ENCODE measurements at regions not wholly inside any gene's neighbourhood (a gene's known extent, or its start where the extent isn't known, plus 50 kb on each side); places are given as distances from the start of the nearest gene placed in this dataset.

GRCh38 chr5:124617787-124618186 lies 128.7 kb downstream of the ZNF608 start:
- no peaks in the 10 kb centered on the region for H4K20me1 ChIP-seq (ENCODE audit: control insufficient read depth, insufficient read depth, insufficient read length)
- no peak overlapping the region for H2BK12ac ChIP-seq (ENCODE audit: insufficient read length, low read depth, low read length)
- no peak overlapping the region for H3K4ac ChIP-seq (ENCODE audit: low read depth, low read length)
- H3K4me1 Mint-ChIP-seq: peaks cover 4 to 12% of the 10 kb centered on the region in 2 experiments
- H3K9me3 Mint-ChIP-seq: no peaks in the 10 kb centered on the region
- H3K27ac Mint-ChIP-seq: no peak overlapping the region
- H3K27ac ChIP-seq (ENCODE audit: insufficient read length, low read depth, low read length): no peak overlapping the region
- H3K56ac ChIP-seq (ENCODE audit: insufficient read length, low read depth, low read length): no peak overlapping the region
- H2BK5ac ChIP-seq (ENCODE audit: insufficient read length, low read length): no peak overlapping the region
- no peak overlapping the region for H3K4me3 Mint-ChIP-seq
- H3K23ac ChIP-seq (ENCODE audit: insufficient read length, low read depth, low read length): no peak overlapping the region
- H3K79me1 ChIP-seq (ENCODE audit: insufficient read depth, low read depth, low read length, poor library complexity, severe bottlenecking): no peaks in the 10 kb centered on the region
- H3K4me2 ChIP-seq (ENCODE audit: insufficient read depth, insufficient read length, low read length): no peak overlapping the region
- H4K8ac ChIP-seq (replicated peaks; ENCODE audit: insufficient read length, low read depth, low read length): no peak overlapping the region
- no peaks in the 10 kb centered on the region for H3K27me3 Mint-ChIP-seq (ENCODE audit: low read depth)
- no peaks in the 10 kb centered on the region for H3K9me3 ChIP-seq (ENCODE audit: control insufficient read depth, low read depth, low read length)
- H3T11ph ChIP-seq (ENCODE audit: low read length): no peak overlapping the region
- no peak for DNase-seq
- H3K18ac ChIP-seq (ENCODE audit: insufficient read length, low read depth, low read length): no peak overlapping the region
- H2BK15ac ChIP-seq (ENCODE audit: low read depth, low read length): no peak overlapping the region
- no peak overlapping the region for H4K5ac ChIP-seq (ENCODE audit: insufficient read length, low read depth, low read length)
- H3K79me2 ChIP-seq (ENCODE audit: insufficient read depth, low read length): no peaks in the 10 kb centered on the region
- H2AFZ ChIP-seq (ENCODE audit: low read length): no peak overlapping the region
- no peaks in the 10 kb centered on the region for H3K23me2 ChIP-seq (ENCODE audit: insufficient read length, low read depth, low read length, poor library complexity, severe bottlenecking)
- 0 out of 3 replicates have a peak, but pooled peaks have one; percentile 19 for TF ChIP-seq CTCF (conservative IDR thresholded peaks at IDR 0.05)
- no peak overlapping the region for H2BK120ac ChIP-seq (ENCODE audit: low read depth, low read length, poor library complexity, severe bottlenecking)
- H2AK5ac ChIP-seq (ENCODE audit: insufficient read length, low read length): no peak overlapping the region
- no peaks in the 10 kb centered on the region for H3K27me3 ChIP-seq (ENCODE audit: insufficient read depth, low read length)
- no peaks in the 10 kb centered on the region for H3K4me1 ChIP-seq (ENCODE audit: insufficient read depth, low read length)
- H3K9ac ChIP-seq (ENCODE audit: extremely low read depth, insufficient read length, low read length): no peak overlapping the region
- no peak overlapping the region for H3K14ac ChIP-seq (ENCODE audit: insufficient read depth, low read length)
- H2BK20ac ChIP-seq (ENCODE audit: low read depth, low read length, poor library complexity, severe bottlenecking): no peak overlapping the region
- H4K91ac ChIP-seq (ENCODE audit: insufficient read length, low read depth, low read length): no peak overlapping the region
- H3K36me3 Mint-ChIP-seq (ENCODE audit: insufficient read depth in 1 of 3, low read depth in 3 of 3): peaks cover 0 to 3% (median 0%) of the 10 kb centered on the region in 3 experiments; a peak in 1 of 7 replicates
- no CpG with 5 or more reads among the region's 1 CpG for WGBS (ENCODE audit: extremely low coverage, insufficient read length, low lambda C conversion rate)
